GM19468 (cell line): ENCODE measurements at regions not wholly inside any gene's neighbourhood (a gene's known extent, or its start where the extent isn't known, plus 50 kb on each side); places are given as distances from the start of the nearest gene placed in this dataset.

ENCODE experiments used
- ATAC-seq: cut with Tn5 transposase; IDR thresholded peaks from one replicate; pipeline ENCODE4 v1.9.1; 2021; ENCODE audit warnings: mild to moderate bottlenecking, moderate library complexity, moderate number of reproducible peaks; ENCODE audit not compliant: unreplicated experiment; ENCODE audit errors: extremely low read depth

- ATAC-seq: no peak
Observed at GRCh38 chr7:79882922-79883321, 251.7 kb upstream of the GNAI1 start.

DNA sequence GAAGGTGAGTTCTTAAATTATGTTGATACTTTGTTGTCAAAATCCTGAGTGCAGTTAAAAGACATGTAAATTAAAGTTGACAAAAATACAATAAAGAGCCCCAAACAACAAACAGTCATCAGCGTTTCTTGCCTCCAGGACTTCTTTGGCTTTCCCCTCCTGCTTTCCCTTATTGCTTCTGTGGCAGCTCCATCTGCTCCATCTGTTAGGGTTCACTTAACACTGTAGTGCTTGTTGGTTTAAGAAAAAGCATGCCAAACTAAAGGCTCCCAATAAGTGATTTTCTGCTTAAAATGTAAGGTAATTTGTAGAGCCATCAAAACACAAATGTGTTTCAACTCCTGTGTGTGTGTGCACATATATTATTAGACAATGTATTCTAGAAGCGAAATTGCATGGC, 254.3 kb upstream of the GNAI1 start:
- ATAC-seq: no peak

- ATAC-seq: no peak
Observed at GRCh38 chr7:79877874-79878465, 256.7 kb upstream of the GNAI1 start.

DNA sequence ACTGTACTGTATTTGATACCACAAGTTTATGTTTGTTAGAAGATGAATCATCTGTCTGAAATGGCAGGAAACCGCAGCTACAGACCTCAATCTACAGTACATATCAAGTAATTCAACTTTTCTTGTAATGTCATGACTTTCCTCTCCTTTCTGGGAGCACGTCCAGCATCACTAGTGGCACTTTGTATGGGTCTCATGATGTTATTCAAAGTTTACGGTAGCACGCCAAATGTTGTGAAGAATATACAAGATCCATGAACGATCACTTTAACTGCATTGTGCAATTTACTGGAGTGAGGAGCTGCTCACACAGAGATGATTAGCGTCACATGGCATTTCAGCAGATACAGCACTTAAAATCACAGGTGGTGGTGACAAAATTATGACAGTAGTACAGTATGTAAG, 257.8 kb upstream of the GNAI1 start:
- no peak for ATAC-seq

- ATAC-seq: no peak
Observed at GRCh38 chr7:79874797-79875196, 259.8 kb upstream of the GNAI1 start.

- ATAC-seq: no peak
Observed at GRCh38 chr7:79872176-79872575, 262.5 kb upstream of the GNAI1 start.

- ATAC-seq: no peak
Observed at GRCh38 chr7:79868010-79868409, 266.6 kb upstream of the GNAI1 start.

- ATAC-seq: no peak
Observed at GRCh38 chr7:79862447-79863210, 272.0 kb upstream of the GNAI1 start.

- no peak for ATAC-seq
Observed at GRCh38 chr7:79855172-79855571, 279.5 kb upstream of the GNAI1 start.

DNA sequence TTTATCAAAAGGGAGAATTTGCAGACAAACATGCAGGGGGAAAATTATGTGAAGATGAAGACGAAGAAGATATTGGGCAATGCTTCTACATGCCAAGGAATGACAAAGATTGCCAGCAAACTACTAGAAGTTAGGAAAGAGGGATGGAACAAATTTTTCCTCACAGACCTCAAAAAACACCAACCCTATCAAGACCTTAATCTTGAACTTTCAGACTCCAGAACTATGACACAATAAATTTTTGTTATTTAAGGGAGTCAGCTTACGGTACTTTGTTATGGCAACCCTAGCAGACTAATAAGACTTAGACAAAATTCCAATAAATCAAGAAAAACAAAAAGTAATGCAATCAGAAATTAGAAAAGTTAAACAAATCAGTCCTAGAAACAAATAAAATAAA, 280.0 kb upstream of the GNAI1 start:
- ATAC-seq: no peak

GRCh38 chr7:79837915-79838314, 296.7 kb upstream of the GNAI1 start:
- ATAC-seq: no peak

- ATAC-seq: no peak
Observed at GRCh38 chr7:79833616-79834015, 301.0 kb upstream of the GNAI1 start.

- ATAC-seq: no peak
Observed at GRCh38 chr7:79828866-79829265, 305.8 kb upstream of the GNAI1 start.

GRCh38 chr7:79823246-79823951, 311.2 kb upstream of the GNAI1 start:
- ATAC-seq: no peak

- no peak for ATAC-seq
Observed at GRCh38 chr7:79822620-79823240, 311.9 kb upstream of the GNAI1 start.

- ATAC-seq: no peak
Observed at GRCh38 chr7:79820387-79820786, 314.2 kb upstream of the GNAI1 start.

GRCh38 chr7:79810916-79811315, 323.7 kb upstream of the GNAI1 start:
- ATAC-seq: no peak

- ATAC-seq: no peak
Observed at GRCh38 chr7:79806161-79806734, 328.4 kb upstream of the GNAI1 start.

DNA sequence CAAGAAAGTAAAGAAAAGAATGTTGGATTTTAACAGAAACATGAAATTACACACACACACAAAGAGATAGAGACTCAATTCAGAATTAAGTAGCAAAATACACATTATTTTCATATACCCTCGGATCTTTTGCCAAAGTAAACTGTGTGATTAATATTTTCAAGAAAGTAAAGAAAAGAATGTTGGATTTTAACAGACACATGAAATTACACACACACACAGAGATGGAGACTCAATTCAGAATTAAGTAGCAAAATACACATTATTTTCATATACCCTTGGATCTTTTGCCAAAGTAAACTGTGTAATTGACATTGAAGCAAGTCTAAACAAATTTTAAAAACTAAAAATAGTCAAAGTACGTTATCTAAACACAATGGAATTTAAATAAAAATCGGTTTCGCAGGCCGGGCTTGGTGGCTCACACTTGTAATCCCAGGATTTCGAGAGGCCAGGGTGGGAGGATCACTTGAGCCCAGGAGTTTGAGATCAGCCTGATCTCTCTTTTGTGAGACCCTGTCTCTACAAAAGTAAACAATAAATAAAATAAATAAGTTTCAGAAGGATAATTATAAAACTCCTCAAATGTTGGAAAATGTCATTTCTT, 337.3 kb upstream of the MAGI2 start:
- no peak for ATAC-seq
